Stimulated activated CD4-positive, alpha-beta T cell treated with anti-CD3 and anti-CD28 coated beads, Interleukin-4, amount 100 ng/mL, for 1 hour (primary cell): ENCODE measurements at regions not wholly inside any gene's neighbourhood (a gene's known extent, or its start where the extent isn't known, plus 50 kb on each side); places are given as distances from the start of the nearest gene placed in this dataset.
"Not testable (repeated sequence)": the region's sequence is repeated elsewhere in the genome, so short reads cannot be mapped to it uniquely, and the experiment has no call there.

Experiments
- DNase-seq: peaks from one replicate; pipeline ENCODE4 v3.0.0-alpha.2; 2020

DNA sequence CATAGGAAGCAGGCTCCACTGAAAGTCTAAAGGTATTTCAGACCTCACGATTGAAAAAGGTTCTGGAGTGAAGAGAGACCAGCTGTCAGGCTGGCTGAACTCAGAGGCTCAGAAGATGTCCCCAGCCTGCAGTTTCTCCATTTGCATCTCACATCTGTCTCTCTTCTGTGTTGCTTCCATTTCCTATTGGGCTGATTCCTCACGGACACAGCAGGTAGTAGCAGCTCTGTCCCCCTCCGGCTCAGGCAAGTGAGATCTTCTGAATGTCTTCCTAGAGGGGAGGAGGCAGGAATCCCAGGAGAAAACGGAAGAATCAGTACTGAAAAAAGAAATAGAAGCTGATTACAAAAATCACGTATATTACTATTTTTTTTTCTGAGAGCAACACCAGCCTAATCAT is 274.1 kb upstream of the COBL start:
- DNase-seq, result no peak

DNA sequence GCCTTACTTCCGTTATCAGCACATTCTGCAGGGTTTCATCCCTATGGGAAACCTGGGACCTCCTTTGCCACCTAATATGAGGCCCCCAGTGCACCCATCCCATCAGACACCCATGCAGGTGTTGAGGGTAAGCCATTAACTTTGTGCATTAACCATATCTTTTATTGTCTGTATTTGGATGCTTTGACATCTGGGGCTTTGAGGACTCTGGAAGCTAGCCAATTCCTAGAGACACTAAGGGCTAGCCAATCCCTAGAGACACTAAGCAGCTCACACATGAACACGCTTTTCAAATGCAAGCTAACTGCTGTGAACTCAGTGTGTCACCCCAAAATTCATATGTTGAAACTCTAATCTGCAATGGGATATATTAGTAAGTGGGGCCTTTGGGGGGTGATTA is 272.5 kb upstream of the COBL start:
- no peak for DNase-seq

GRCh38 chr7:51587604-51588003 is 271.0 kb upstream of the COBL start:
- no peak for DNase-seq

DNA sequence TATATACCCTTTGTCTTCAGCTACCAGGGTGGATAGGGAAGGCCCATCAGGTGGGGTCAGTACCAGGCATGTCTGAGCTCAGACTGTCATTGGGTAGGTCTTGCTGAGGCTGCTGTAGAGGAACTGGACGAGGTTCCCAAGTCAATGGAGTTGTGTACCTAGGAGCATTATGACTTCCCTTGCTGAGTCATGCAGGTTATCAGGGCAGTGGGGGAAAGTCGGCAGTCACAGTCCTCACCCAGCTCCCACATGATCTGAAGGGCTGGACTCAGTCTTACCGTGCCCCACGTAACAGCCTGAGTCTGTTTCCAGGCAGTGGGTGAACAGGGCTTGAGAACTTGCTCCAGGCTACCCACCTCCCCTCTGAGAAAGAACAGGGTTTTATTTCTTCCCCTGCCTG is 260.8 kb upstream of the COBL start:
- DNase-seq, result no peak

DNA sequence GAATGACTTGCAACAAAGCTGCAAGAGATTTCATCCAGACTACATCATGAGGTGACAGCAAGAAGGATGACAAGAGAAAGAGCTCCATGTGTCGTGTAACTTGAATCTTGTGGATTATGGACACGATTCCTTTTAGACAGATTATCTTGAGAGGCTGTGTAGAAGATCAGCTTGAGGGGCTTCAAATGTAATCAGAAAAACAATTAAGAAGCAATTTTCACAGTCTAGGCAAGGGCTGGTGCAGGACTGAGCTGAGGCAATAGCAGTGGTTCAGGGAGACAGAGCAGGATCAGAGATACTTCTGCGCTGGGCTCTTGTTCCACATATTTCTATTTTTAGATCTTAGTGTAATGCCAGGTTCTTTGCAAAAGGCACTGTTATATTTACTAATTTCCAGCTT is 253.0 kb upstream of the COBL start:
- no peak for DNase-seq

DNA sequence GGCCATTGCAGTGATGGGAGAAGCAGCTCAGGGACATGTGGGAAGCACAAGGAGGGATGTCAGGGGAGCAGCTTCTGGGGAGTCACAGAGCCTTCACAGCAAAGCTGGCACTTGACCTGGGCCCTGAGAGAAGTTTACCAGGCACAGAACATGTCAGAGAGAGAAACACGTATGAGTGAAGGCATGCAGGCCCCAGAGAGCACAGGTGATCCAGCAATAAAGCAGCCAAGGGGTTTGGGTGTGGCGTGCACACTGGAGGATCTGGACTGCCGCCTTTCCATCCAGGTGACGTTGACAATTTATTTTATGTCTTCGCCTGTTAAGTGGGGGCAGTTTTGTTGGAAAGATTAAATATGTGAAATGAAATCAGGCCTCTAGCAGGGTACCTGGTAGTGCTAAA is 252.6 kb upstream of the COBL start:
- no peak for DNase-seq

DNA sequence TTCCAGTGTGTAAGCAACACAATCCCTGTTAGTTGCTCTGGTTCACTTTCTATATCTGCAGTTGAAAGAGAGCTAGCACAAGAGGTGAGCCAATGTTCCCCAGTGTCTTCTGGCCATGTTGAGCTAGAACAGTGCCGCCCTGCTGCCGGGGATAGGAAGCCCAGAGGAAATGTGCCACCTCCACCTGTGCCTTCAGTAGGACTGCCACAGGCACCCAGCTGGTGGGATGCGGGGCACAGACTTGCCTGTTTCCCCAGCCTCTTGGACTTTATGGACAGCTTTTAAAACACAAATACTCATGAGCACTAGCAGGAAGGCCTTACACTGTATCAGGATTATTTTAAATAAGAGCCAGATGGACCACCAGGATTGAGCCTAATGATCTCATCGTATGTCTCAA is 234.5 kb upstream of the COBL start:
- no peak for DNase-seq

DNA sequence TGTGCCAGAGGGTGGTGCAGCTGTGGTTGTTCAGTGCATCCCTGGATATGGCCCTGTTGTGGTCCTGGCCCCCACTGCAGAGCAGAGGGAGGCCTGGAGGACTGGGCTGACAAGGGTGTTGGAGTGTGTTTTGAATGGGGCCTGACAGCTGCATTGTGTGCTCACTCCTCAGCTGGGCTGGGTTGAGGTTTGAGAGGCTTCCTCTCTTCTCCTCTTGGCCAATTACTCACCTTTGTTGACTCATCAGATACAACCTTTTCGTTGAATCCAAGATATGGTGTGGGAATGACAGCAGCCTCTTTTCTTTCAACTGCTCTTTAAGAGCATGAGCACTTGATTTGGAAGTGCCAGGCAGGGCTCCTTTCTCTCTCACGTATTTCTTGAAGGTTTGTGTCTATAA is 228.5 kb upstream of the COBL start:
- no peak for DNase-seq

- no peak for DNase-seq
Observed at GRCh38 chr7:51543801-51544553, 227.4 kb upstream of the COBL start.

DNA sequence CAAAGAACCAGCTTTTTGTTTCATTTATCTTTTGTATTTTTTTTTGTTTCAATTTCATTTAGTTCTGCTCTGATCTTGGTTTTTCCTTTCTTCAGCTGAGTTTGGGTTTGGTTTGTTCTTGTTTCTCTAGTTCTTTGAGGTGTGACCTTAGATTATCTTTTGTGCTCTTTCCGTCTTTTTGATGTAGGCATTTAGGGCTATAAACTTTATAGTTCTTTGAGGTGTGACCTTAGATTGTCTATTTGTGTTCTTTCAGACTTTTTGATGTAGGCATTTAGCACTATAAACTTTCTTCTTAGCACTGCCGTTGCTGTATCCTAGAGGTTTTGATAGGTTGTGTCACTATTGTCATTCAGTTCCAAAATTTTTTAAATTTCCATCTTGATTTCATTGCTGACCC is 224.3 kb upstream of the COBL start:
- DNase-seq, result not testable (repeated sequence)

- DNase-seq, result no peak
Observed at GRCh38 chr7:51539840-51540239, 223.2 kb upstream of the COBL start.

GRCh38 chr7:51528172-51528571 is 211.6 kb upstream of the COBL start:
- no peak for DNase-seq

DNA sequence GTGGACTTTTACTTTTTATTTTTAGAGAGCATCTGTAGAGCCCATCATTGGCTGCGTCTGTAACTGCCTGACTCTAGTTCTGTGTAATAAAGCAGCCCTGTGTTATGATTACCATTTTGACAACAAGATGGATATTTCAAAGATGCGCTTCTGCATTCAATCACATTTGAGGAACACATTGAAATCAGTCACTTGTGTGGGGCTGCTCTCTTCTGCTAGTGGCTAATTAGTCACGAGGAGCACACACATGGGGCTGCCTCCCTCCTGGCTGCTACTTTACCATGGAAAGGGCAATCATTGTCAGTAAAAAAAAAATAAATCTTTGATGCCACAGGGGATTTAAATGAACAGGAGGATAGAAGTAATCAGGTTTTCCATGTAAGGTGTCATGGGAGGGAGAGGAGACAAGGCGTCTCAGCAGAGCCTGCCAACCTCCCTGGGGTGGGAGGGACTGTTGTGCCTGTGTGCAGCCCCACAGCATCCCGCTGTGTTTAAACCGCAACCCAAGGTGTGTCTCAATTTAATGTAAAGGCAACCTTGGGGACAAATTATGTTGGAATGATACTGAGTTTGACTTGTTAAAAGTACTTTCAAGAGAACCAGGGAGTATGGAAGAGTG is 205.2 kb upstream of the COBL start:
- DNase-seq, result no peak

DNA sequence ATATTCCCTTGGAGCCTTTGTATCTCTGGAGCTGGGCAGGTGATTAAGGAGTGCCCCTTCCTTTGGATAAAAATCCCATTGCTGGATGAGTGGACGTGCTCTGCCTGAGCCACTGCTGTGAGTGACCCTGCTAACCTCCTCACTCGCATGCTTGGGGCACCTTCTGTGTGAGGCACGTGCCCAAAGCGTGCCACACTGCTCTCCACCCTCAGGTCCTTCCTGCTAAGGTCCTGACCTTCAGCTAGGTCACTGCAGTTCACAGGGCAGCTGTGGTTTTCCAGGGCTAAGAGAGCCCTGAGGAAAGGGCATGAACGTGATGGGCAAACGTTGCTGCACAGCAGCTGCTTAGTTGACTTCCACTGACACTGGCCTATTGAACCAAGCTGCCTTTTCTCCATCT is 204.4 kb upstream of the COBL start:
- no peak for DNase-seq

DNA sequence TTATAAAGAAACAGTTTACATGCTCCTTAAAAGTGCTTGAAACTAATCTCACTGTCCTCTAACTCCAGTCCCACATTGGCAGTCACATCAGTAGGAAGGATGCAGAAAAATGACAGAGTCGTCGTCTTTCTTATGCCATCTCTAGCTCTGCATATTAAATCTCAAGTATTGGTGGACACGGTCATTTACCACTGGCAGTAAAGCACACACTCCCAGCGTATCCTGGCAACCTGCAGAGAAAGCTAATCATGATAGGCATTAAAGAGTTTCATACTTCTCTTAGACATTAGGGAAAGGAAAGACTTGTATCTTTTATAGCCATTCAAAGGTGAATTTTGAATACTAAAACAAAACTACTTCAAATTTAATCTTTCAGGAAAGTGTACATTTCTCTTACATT is 202.0 kb upstream of the COBL start:
- no peak for DNase-seq

GRCh38 chr7:51517187-51517586 is 200.6 kb upstream of the COBL start:
- no peak for DNase-seq

- no peak for DNase-seq
Observed at GRCh38 chr7:51501620-51502019, 185.0 kb upstream of the COBL start.

GRCh38 chr7:51482976-51483375 is 166.4 kb upstream of the COBL start:
- DNase-seq, result no peak

DNA sequence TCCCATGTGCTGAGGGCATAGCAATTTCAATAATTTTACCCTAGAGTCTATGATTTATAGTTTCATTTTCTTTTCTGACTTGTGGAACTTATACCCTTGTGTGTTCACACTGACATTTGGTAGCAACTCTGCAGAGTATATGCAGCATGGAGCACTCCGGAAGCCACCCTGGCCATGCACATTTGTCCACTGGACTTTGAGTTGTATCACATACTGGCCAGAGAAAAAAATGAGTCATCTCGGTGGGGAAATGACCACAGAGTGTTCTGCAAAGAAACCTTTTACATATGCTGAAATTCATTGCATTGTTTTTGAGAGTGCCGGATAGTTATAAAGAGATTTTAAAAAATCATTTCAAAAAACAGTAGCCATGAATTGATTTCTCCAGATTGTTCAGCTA is 164.8 kb upstream of the COBL start:
- no peak for DNase-seq

GRCh38 chr7:51477819-51478218 is 161.2 kb upstream of the COBL start:
- no peak for DNase-seq

- no peak for DNase-seq
Observed at GRCh38 chr7:51477323-51477722, 160.7 kb upstream of the COBL start.

GRCh38 chr7:51476026-51476425 is 159.4 kb upstream of the COBL start:
- DNase-seq, result no peak

GRCh38 chr7:51472873-51473272 is 156.3 kb upstream of the COBL start:
- DNase-seq, result no peak

DNA sequence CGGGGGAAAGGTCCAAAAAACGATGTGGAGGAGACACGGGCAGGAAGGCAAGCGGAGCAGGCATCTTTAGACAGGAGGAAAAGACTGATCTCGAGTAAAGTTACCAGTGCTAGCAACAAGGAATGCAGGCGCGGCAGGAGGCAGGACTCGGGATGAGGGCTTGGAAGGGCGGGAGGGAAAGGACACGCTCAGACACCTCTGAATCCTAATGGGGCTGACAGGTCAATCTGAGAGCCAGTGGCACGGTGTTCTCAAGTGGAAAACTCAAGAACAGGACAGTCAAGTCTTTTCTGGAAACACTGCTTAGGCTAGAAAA is 155.3 kb upstream of the COBL start:
- DNase-seq, result no peak
